HEK293 (cell line): ENCODE measurements at regions not wholly inside any gene's neighbourhood (a gene's known extent, or its start where the extent isn't known, plus 50 kb on each side); places are given as distances from the start of the nearest gene placed in this dataset.

Source experiments
- CTCF ChIA-PET: fragments of 350-600 bp; formaldehyde crosslinking; extraction: SDS; loops from one replicate; lab custom pipeline; 2021; ENCODE audit warnings: antibody characterized with exemption; lab: Yijun Ruan, JAX
- POLR2A ChIA-PET: fragments of 300-600 bp; formaldehyde crosslinking; extraction: SDS; loops from one replicate; lab custom pipeline; 2020; ENCODE audit warnings: antibody characterized with exemption, inconsistent platforms; lab: Yijun Ruan, JAX
- H3K27ac ChIP-seq: fragments of 200-500 bp; sonication (Bioruptor generic); 2 replicates; pipeline ENCODE4 v1.5.1; 2014; ENCODE audit warnings: low read depth, low read length, control low read depth, inconsistent platforms; ENCODE audit errors: extremely low read depth
- H3K36me3 ChIP-seq, 2 experiments: fragments of 200-500 bp in 1 of 2; sonication (Bioruptor generic) in 1 of 2; 1 replicate in 1 of 2; 2 replicates in 1 of 2; pipeline ENCODE4 v1.5.1; 2014 to 2017; ENCODE audit warnings: inconsistent platforms in 2 of 2, low read length in 2 of 2; ENCODE audit not compliant: control insufficient read depth in 2 of 2, insufficient read depth in 1 of 2
- H3K4me1 ChIP-seq: fragments of 200-500 bp; sonication (Bioruptor generic); 2 replicates; pipeline ENCODE4 v1.5.1; 2014; ENCODE audit warnings: mild to moderate bottlenecking, low read length, inconsistent platforms; ENCODE audit not compliant: control insufficient read depth, insufficient read depth
- H3K4me3 ChIP-seq: 2 replicates; pipeline ENCODE4 v1.5.1; 2011; ENCODE audit warnings: low read depth, mild to moderate bottlenecking, control low read depth, low read length, moderate library complexity
- H3K9me3 ChIP-seq: fragments of 200-500 bp; sonication (Bioruptor generic); 2 replicates; pipeline ENCODE4 v1.5.1; 2014; ENCODE audit warnings: low read depth, low read length, inconsistent platforms; ENCODE audit not compliant: control insufficient read depth, insufficient read depth
- EGR2 ChIP-seq: fragments of 450-650 bp; formaldehyde crosslinking; IDR thresholded peaks from 2 replicates; pipeline ENCODE4 v1.5.1; 2016; ENCODE audit warnings: low read depth, missing biosample characterization, missing genetic modification characterization
- HOXD13 ChIP-seq: sonication (generic); formaldehyde crosslinking; IDR thresholded peaks from 2 replicates; pipeline ENCODE4 v1.8.0; 2022; ENCODE audit warnings: missing genetic modification reagents, borderline replicate concordance
- IKZF3 ChIP-seq: fragments of 450-650 bp; IDR thresholded peaks from 2 replicates; pipeline ENCODE4 v1.5.0; 2018; ENCODE audit warnings: missing biosample characterization, mild to moderate bottlenecking, missing genetic modification characterization, moderate library complexity
- SALL2 ChIP-seq: fragments of 450-650 bp; formaldehyde crosslinking; IDR thresholded peaks from 2 replicates; pipeline ENCODE4 v1.5.0; 2017; ENCODE audit warnings: missing biosample characterization, mild to moderate bottlenecking, missing genetic modification characterization, borderline replicate concordance
- TSHZ1 ChIP-seq: fragments of 450-650 bp; formaldehyde crosslinking; IDR thresholded peaks from 2 replicates; pipeline ENCODE4 v1.5.1; 2016; ENCODE audit warnings: missing biosample characterization, missing genetic modification characterization, borderline replicate concordance
- ZNF174 ChIP-seq: fragments of 450-650 bp; formaldehyde crosslinking; IDR thresholded peaks from 2 replicates; pipeline ENCODE4 v1.5.0; 2017; ENCODE audit warnings: missing biosample characterization, mild to moderate bottlenecking, missing genetic modification characterization
- ZNF354C ChIP-seq: fragments of 450-650 bp; formaldehyde crosslinking; IDR thresholded peaks from 2 replicates; pipeline ENCODE4 v1.5.1; 2016; ENCODE audit warnings: missing biosample characterization, missing genetic modification characterization, low read depth, borderline replicate concordance
- ZNF404 ChIP-seq: fragments of 450-650 bp; formaldehyde crosslinking; IDR thresholded peaks from 2 replicates; pipeline ENCODE4 v1.5.1; 2017; ENCODE audit warnings: missing biosample characterization, missing genetic modification characterization
- ZNF423 ChIP-seq: fragments of 450-650 bp; formaldehyde crosslinking; IDR thresholded peaks from 2 replicates; pipeline ENCODE4 v1.5.1; 2016; ENCODE audit warnings: missing biosample characterization, missing genetic modification characterization
- ZNF521 ChIP-seq: fragments of 450-650 bp; formaldehyde crosslinking; IDR thresholded peaks from 2 replicates; pipeline ENCODE4 v1.5.1; 2017; ENCODE audit warnings: missing biosample characterization, mild to moderate bottlenecking, missing genetic modification characterization
- ZNF544 ChIP-seq: fragments of 450-650 bp; formaldehyde crosslinking; IDR thresholded peaks from 2 replicates; pipeline ENCODE4 v1.5.0; 2017; ENCODE audit warnings: missing biosample characterization, missing genetic modification characterization
- ZNF664 ChIP-seq: fragments of 450-650 bp; formaldehyde crosslinking; IDR thresholded peaks from 2 replicates; pipeline ENCODE4 v1.5.1; 2016; ENCODE audit warnings: missing biosample characterization, missing genetic modification characterization
- TF ChIP-seq, protein P1 (sequence below): fragments of 450-650 bp; formaldehyde crosslinking; IDR thresholded peaks from 2 replicates; pipeline ENCODE4 v1.5.1; 2016; ENCODE audit warnings: missing biosample characterization, missing genetic modification characterization
- TF ChIP-seq, protein P2 (sequence below): fragments of 450-650 bp; formaldehyde crosslinking; IDR thresholded peaks from 2 replicates; pipeline ENCODE4 v1.5.1; 2016; ENCODE audit warnings: missing biosample characterization, missing genetic modification characterization

DNA sequence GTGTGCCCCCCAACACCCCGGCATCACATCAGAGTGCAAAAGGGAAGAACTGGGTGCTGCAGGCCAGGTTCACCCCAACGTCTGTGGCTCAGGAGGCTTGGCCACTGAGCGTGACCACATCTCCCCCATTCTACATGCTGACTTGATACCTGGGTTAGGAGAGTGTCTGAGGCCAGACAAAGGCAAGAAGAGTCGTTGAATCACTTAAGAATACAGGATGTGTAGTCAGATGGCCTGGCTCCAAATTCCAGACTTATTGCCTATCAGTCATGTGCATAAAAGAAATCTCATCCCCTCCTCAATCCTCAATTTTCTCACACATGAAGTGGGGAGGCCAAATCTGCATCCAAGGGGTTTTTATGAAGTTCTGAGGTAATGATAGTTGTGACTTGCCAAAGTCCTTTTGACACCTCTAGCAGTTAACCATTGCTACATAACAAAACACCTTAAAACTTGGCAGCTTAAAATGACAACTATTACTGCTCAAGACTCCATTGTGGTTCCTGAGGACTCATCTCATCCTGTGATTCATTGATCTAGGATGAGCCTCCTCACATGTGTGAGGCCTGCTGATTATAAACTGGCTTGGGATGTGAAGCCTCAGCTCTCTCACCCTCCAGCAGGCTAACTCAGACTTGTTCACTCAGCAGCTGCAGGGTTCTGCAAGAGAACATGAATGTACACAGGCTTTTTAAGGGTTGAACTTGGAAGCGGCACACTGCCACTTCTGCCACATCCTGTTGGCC is 138.8 kb upstream of the TLE3 start (continued):
- TF ChIP-seq, protein P1, sequence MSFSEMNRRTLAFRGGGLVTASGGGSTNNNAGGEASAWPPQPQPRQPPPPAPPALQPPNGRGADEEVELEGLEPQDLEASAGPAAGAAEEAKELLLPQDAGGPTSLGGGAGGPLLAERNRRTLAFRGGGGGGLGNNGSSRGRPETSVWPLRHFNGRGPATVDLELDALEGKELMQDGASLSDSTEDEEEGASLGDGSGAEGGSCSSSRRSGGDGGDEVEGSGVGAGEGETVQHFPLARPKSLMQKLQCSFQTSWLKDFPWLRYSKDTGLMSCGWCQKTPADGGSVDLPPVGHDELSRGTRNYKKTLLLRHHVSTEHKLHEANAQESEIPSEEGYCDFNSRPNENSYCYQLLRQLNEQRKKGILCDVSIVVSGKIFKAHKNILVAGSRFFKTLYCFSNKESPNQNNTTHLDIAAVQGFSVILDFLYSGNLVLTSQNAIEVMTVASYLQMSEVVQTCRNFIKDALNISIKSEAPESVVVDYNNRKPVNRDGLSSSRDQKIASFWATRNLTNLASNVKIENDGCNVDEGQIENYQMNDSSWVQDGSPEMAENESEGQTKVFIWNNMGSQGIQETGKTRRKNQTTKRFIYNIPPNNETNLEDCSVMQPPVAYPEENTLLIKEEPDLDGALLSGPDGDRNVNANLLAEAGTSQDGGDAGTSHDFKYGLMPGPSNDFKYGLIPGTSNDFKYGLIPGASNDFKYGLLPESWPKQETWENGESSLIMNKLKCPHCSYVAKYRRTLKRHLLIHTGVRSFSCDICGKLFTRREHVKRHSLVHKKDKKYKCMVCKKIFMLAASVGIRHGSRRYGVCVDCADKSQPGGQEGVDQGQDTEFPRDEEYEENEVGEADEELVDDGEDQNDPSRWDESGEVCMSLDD (tag by site-specific recombination), result no peak
- TF ChIP-seq ZNF544 (tag by site-specific recombination), result no peak
- TF ChIP-seq, all 188 proteins: peak for 0

DNA sequence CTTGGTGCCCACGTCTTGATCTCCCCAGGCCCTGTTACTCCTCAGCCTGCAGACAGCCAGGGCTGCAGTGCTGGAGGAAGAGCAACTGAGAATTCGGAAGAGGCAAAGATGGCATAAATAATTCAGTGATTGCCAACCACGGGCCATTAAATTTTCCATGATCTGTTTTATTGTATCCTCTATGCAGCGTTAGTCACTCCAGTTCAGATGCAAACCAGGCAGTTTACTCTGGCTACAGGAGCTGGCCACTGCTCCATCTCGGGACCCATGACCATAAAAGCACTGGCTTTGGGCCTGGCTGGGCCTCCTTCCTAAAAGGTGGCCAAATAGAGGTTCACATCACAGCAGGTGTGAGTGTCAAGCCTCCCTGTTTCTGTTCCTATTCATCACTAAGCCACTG is 137.6 kb upstream of the TLE3 start:
- Histone ChIP-seq H3K4me1 (no peaks in the 10 kb centered on the region), H3K9me3 (peaks cover 5% of the 10 kb centered on the region), H3K36me3 (no peaks in the 10 kb centered on the region), H3K27ac (no peak overlapping the region), H3K4me3 (no peak overlapping the region)
- CTCF ChIA-PET, result no interaction called here
- POLR2A ChIA-PET, result interaction anchor here (1.0 kb wide), 1 partner anchor 55 kb away, joined by 3 read pairs; no protein-coding TSS in a partner anchor
- TF ChIP-seq, protein P2, sequence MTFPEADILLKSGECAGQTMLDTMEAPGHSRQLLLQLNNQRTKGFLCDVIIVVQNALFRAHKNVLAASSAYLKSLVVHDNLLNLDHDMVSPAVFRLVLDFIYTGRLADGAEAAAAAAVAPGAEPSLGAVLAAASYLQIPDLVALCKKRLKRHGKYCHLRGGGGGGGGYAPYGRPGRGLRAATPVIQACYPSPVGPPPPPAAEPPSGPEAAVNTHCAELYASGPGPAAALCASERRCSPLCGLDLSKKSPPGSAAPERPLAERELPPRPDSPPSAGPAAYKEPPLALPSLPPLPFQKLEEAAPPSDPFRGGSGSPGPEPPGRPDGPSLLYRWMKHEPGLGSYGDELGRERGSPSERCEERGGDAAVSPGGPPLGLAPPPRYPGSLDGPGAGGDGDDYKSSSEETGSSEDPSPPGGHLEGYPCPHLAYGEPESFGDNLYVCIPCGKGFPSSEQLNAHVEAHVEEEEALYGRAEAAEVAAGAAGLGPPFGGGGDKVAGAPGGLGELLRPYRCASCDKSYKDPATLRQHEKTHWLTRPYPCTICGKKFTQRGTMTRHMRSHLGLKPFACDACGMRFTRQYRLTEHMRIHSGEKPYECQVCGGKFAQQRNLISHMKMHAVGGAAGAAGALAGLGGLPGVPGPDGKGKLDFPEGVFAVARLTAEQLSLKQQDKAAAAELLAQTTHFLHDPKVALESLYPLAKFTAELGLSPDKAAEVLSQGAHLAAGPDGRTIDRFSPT, result no peak

DNA sequence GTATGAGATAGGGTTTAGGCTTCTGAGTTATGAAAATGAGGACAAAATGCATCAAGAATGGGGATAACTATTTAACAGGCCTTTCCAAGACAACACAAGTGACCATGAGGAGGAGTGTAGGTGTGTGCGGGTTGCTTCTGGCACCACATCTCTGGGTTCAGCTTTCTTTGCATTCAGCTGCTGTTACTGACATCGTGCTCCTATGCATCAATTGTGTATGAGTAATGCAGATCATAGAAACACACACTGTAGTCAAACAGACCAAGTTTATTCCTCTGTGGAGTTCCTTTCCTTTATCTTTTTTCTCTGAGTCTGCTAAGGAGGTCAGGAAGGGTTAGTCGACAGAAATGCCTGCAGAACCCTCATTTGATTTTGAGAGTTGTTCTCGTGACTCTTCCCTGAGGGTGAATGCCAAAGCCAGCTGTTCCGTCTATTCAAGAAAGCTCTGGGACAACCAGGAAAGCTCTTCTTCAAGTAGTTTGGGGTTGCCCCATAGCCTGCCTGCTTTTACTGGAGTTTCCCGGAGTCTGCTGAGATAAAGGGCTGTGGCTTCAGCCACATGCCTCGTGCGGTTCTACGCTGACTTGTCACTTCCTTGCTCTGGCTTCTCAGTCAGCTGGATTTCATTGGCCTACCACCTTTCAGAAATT is 136.7 kb upstream of the TLE3 start:
- TF ChIP-seq HOXD13 (no peak), SALL2 (no peak), ZNF174 (tag by site-specific recombination) (no peak), ZNF664 (tag by site-specific recombination) (no peak), TSHZ1 (tag by site-specific recombination) (no peak), EGR2 (tag by site-specific recombination) (no peak), IKZF3 (no peak), ZNF423 (no peak), ZNF544 (tag by site-specific recombination) (no peak), ZNF354C (no peak), ZNF404 (no peak), ZNF521 (no peak)
- no peak overlapping the region for H3K4me3 ChIP-seq
- ChIA-PET CTCF (interaction anchor here (0.6 to 0.9 kb wide), 2 partner anchors 120 to 229 kb away, joined by 3 read pairs; no protein-coding TSS in a partner anchor), POLR2A (interaction anchor here (1.0 kb wide), 1 partner anchor 56 kb away, joined by 3 read pairs; no protein-coding TSS in a partner anchor)
- no peak overlapping the region for H3K27ac ChIP-seq
- H3K9me3 ChIP-seq, result peaks cover 5% of the 10 kb centered on the region
- no peaks in the 10 kb centered on the region for H3K4me1 ChIP-seq
- H3K36me3 ChIP-seq, result no peaks in the 10 kb centered on the region
